ENCODE measurements at regions not wholly inside any gene's neighbourhood (a gene's known extent, or its start where the extent isn't known, plus 50 kb on each side); places are given as distances from the start of the nearest gene placed in this dataset.
A peak's percentile ranks its signal among the peaks of the same experiment; 100 is the strongest.
"Not testable (repeated sequence)": the region's sequence is repeated elsewhere in the genome, so short reads cannot be mapped to it uniquely, and the experiment has no call there.

DNA sequence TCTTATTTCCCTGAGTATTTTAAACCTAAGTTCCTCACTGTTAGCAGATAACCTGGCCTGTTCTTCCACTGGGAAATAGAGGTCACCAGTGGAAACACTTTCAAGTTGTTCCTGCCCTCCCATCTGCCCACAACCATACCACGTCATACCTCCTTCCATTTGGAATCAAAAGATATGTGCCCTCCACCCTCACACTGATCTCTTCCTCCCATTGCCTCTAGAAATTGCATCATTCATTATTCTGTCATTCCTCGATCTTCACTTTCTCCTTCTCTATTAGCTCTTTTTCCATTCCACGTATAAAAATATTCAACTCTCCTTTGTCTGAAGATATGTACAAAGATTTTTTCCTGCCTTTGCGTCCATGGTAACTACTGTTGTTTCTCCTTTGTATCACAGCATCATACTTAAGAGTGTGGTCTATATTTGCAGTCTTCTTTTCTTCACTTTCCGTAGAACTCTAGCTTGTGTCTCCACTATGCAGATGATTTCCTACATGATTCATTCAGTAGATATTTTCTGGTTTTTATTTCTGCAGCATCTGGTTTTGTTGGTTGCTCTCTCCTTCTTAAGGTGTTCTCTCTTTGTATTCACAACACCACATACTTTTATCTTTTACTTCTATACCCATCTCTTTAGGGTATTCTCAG is 312.3 kb downstream of the REEP3 start:
- no peak for DNase-seq (ENCODE audit: low read depth in 4 of 4, low spot score in 3 of 4)

GRCh38 chr10:63836666-63837442 is 315.7 kb downstream of the REEP3 start:
- no peak for DNase-seq (ENCODE audit: low read depth in 4 of 4, low spot score in 3 of 4)

DNA sequence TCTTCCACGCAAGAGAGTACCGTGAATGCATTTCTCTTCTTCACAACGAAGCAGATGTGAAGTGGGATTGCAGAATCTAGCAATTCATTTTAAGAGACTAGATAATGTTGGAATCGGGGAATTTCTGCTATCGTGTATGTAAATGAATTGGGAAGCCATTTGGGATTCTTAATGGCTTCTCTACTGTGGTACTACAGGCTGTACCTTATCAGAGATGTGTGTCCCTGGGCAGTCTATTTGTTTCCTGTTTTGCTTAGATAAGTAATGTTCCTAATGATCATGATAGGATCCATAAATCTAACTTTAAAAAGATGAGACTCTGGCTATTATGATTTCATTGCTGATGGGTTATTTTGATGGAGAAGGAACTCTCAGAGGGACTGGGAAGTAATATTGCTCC is 320.6 kb downstream of the REEP3 start:
- no peak for DNase-seq (ENCODE audit: low read depth in 4 of 4, low spot score in 3 of 4)

- no peak for DNase-seq (ENCODE audit: low read depth in 4 of 4, low spot score in 3 of 4)
Measured at GRCh38 chr10:63843107-63843506, 321.9 kb downstream of the REEP3 start.

- DNase-seq (ENCODE audit: low read depth in 4 of 4, low spot score in 3 of 4) = not testable (repeated sequence)
Measured at GRCh38 chr10:63848871-63849270, 327.7 kb downstream of the REEP3 start.

DNA sequence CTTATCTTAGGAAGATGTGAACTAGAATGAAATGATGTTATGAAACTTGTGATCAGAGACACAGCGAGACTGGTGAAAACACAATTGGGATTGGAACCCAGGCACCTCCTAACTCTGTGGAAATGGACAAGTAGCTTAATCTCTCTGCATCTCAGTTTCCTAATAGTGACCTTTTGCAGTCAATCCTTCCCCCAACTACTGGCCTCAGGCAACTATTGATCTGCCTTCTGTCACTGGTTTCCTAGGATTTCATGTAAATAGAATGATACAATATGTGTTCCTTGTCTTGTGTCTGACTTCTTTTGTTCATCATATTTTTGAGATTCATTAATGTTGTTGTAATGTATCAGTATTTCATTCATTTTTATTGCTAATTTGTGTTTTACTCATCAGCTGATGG is 341.7 kb downstream of the REEP3 start:
- no peak for DNase-seq (ENCODE audit: low read depth in 4 of 4, low spot score in 3 of 4)

GRCh38 chr10:63865210-63865609 is 344.0 kb downstream of the REEP3 start:
- DNase-seq (ENCODE audit: low read depth in 4 of 4, low spot score in 3 of 4) = no peak

GRCh38 chr10:63866075-63866746 is 345.0 kb downstream of the REEP3 start:
- DNase-seq (ENCODE audit: low read depth in 4 of 4, low spot score in 3 of 4) = peak; percentile 44 to 57 (median 52)

DNA sequence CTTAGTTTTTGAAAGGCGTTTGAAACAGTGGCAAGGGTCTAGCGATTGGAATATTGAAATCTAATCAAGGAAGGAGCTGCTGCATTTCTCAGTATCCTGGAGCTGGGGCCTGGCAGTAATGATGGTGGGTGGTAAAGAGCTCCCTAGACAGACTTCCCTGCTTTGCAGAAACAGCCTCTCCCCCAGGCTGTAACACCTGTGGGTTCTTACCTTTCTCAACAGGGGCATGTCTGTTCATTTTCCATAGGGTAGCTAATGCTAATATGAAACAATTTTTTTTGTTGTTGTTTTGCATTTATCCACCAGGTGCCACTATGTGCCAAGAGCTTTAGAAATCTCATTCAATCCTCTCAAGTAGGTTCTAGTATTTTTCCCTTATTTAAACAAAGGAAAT is 345.5 kb downstream of the REEP3 start:
- DNase-seq (ENCODE audit: low read depth in 4 of 4, low spot score in 3 of 4) = no peak

GRCh38 chr10:63878428-63878827 is 357.2 kb downstream of the REEP3 start:
- no peak for DNase-seq (ENCODE audit: low read depth in 4 of 4, low spot score in 3 of 4)

DNA sequence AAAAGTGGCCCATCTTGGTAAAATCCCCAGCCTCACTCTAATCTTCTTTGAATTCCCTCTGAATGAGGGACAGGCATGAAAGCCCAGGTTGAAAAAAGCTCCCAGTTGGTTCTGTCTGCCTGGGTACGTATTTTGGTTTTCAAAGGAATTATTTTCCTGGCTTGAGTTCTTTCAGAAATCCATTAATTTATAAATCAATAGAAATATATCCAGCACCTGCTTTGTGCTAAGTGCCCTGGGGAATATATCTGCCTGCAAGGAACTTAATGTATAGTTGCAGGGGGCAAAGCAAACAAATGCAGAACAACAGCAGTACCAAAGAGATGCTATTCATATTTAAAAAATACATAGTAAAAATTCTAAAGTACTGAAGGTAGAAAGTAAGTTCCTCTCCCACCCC is 362.7 kb downstream of the REEP3 start:
- DNase-seq (ENCODE audit: low read depth in 4 of 4, low spot score in 3 of 4) = no peak

DNA sequence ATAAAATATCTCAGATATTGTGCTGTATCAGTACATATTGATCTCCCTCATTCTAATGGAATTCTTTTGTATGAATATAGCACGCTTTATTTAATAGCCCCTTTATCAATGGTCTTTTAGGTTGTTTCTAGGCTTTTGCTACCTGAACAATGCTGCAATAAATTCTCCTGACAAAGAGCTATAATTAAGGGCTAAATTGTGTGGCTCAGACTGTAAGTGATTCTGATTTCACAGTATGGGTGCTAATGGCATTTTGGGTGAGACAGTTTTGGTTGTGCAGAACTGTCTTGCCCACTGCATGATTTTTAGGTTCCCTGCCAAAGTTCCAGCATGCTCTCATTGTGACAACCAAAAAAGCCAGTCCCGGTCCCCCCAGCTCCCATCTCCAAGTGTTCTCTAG is 363.2 kb downstream of the REEP3 start:
- DNase-seq (ENCODE audit: low read depth in 4 of 4, low spot score in 3 of 4) = no peak

DNA sequence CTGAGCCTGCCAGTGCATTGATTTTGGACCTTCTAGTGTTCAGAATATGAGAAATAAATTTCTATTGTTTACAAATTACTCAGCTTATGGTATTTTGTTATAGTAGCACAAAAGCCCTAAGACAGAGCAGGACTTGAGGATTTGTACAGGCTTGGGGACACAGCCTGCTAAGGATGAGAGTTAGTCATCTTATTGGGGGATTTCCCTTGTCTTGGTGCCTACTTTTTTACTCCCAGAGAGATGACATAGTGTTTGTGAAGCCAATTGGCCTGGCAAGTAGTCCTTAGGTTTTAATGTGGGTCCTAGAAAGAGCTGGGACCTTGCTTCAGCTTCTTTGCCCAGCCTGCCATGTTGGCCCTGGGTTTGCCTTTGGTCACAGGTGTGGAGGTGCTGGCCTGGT is 364.0 kb downstream of the REEP3 start:
- no peak for DNase-seq (ENCODE audit: low read depth in 4 of 4, low spot score in 3 of 4)

DNA sequence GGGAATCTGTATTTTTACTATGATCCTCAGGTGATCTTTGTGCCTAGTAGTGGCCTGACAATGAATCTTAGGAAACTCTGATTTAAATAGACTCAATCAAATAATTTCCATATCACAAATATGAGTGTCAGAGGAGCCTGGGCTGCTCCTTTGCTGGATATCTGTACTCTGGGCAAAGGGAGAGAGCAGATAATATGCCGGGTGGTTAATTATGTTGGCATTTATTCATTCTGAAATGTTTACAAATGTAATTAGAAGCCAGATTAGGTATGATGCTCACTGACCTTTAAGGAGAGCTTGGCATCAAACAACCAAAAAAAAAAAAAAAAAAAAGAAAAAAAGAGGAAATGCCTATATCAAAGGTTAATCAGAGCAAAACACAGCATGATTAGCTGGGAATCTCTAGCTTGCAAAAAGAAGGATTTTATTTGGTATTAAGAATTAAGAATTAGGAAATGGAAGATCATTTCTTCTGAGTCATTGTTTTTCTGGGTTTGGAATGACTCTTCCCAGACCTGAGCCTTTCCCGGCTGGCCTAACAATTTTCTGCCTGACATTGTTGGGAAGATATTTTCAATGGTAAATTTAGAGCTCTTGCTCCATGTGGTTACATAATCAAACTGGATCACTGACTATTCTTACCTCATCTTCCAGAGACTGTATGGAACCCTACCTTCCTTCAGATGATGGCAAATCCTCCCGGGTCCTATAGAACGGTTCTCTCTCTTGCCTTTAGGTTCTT is 365.3 kb downstream of the REEP3 start:
- no peak for DNase-seq (ENCODE audit: low read depth in 4 of 4, low spot score in 3 of 4)

DNA sequence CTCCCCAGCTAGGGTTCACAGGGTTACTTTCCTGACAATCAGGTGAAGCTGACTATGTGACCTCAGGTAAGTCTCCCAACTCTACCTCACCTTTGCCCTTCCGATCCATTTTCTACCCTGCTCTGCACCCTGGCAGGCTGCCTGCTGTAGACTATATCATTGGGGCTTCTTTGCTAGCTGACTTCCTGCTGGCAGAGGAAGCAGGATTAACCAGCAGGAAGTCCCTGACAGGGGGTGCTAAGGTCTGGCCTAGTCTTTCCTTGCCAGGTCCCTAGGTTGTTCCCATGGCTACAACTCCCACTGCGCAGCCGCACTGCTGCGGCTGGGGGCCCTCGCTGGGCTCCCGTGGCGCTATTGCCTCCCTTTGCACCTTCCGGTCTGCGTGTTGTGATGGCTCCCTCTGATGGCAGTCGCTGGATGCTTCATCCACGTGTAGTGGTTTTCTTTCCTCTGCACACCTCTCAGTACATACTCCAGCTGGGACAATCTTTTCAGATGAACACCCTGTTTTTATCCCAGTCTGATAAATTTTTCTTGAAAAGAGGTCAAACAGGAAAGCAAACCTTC is 365.9 kb downstream of the REEP3 start:
- no peak for DNase-seq (ENCODE audit: low read depth in 4 of 4, low spot score in 3 of 4)

- no peak for DNase-seq (ENCODE audit: low read depth in 4 of 4, low spot score in 3 of 4)
Measured at GRCh38 chr10:63887600-63888370, 366.6 kb downstream of the REEP3 start.

DNA sequence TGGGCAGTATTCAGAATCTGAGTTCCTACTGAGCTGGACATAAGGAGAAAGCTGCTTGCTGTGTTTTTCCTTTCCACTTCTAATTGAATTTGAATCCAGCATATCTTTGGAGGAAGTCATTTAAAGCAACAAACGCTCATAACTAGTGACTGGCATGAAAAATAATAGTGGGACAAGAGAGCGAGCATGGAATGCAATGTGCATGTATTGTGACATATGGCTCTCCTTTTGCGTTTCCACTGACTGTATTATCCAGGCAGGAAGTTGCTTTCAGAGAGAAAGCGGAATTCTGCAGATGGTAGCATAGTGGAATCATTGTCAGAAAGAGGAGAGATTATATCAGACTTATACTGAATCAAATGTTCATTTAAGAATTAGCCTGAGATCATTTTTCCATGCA is 368.6 kb downstream of the REEP3 start:
- no peak for DNase-seq (ENCODE audit: low read depth in 4 of 4, low spot score in 3 of 4)

- no peak for DNase-seq (ENCODE audit: low read depth in 4 of 4, low spot score in 3 of 4)
Measured at GRCh38 chr10:63896992-63897391, 375.8 kb downstream of the REEP3 start.

DNA sequence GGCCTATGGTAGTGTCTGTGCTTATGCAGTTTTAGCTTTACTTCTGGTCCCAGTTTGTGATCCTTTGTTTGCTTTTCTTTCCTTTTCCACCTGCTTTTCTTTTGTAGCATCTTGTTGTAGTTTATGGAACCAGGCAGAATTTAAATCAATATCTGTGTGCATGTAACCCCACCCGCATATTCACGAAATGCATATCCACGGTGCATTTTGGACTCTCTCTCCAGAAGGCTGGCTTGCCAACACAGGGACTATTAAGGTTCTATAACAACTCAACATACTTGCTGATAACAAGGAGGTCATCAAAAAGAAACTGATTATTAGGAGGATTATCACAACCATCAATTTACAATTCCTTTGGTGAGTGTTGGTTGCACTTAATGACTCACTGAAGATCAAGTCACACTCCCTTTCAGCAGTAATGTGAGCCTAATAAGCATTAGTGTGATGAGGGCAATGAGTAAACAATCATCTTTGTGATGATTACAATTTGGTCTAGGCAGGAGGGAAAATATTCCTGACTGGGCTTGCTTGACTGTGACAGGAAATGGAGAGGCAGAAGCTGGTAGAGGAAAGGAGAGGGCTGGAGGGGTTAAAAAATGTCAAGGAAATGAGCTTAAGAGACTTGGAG is 378.6 kb downstream of the REEP3 start:
- no peak for DNase-seq (ENCODE audit: low read depth in 4 of 4, low spot score in 3 of 4)

- no peak for DNase-seq (ENCODE audit: low read depth in 4 of 4, low spot score in 3 of 4)
Measured at GRCh38 chr10:63901228-63901627, 380.0 kb downstream of the REEP3 start.
